DMS53 treated with DMSO at 0.1 percent for 48 hours (cell line): ENCODE measurements at regions not wholly inside any gene's neighbourhood (a gene's known extent, or its start where the extent isn't known, plus 50 kb on each side); places are given as distances from the start of the nearest gene placed in this dataset.
"Not testable (repeated sequence)": the region's sequence is repeated elsewhere in the genome, so short reads cannot be mapped to it uniquely, and the experiment has no call there.

Experiments
- DNase-seq: peaks from one replicate; lab custom pipeline; 2025; ENCODE audit not compliant: unreplicated experiment; lab: John Stamatoyannopoulos, UW

GRCh38 chr2:192969055-192969454, 774.3 kb upstream of the TMEFF2 start:
- no peak for DNase-seq

DNA sequence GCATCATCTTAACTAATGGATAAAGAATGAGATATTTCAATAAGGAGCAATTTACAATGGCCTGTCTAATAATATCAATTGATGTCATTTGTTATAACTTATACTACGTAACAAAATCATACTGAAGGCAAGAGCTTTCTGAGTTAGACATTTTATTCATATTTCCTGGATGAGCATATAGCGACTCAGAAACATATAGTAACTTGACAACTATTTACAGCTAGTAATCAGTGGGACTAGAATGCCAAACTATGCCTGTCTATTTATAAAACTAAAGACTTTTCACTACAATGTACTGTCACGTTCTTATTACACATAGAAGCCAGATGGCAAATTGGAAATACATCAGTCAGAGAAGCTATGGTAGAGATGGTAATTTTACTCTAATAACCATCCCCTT, 766.2 kb upstream of the TMEFF2 start:
- no peak for DNase-seq

DNA sequence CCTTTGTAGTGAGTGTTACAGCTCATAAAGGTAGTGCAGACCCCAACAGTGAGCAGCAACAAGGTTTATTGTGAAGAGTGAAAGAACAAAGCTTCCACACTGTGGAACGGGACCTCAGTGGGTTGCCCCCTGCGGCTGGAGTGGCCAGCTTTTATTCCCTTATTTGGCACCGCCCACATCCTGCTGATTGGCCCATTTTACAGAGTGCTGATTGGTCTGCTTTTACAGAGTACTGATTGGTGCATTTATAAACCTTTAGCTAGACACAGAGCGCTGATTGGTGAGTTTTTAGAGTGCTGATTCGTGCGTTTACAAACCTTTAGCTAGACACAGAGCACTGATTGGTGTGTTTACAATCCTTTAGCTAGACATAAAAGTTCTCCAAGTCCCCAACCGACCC, 763.9 kb upstream of the TMEFF2 start:
- DNase-seq: not testable (repeated sequence)

GRCh38 chr2:192957425-192957824, 762.7 kb upstream of the TMEFF2 start:
- no peak for DNase-seq

GRCh38 chr2:192953116-192953515, 758.4 kb upstream of the TMEFF2 start:
- no peak for DNase-seq

DNA sequence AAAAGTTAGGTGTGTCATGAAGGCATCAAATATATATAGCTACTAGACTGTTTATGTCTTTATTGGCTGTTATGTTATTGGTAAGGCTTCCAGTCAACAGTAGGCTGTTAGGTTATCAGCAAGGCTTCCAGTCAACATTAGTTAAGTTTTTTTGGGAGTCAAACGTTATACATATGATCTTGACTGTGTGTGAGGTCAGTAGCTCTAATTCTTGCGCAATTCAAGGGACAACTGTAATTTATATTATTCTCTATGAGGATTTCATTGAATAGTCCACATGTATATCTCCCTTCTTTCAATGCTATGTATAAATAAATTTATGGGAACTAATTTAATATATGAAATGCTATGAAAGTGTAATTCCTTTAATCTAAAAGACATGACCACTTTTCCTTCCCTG, 757.5 kb upstream of the TMEFF2 start:
- no peak for DNase-seq

GRCh38 chr2:192948316-192948715, 753.6 kb upstream of the TMEFF2 start:
- DNase-seq: no peak

DNA sequence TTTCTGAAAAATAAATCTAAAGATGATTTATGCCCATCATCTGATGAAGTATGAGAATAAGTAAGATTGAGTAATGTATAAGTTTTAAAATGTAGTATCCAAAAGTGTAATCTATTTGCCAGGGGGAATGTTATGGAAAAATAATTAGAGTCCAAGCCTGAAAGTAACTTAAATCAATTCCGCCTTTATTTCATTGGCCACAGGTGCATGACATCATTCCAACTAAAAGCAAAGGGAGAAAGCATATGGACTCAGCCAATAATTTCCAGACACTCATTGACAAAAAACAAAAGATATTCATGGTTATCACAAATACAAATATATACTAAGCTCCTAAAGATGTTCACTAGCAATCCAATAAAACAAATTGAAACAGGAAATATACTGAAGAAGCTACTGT, 752.6 kb upstream of the TMEFF2 start:
- DNase-seq: no peak

GRCh38 chr2:192940767-192941166, 746.0 kb upstream of the TMEFF2 start:
- DNase-seq: no peak

DNA sequence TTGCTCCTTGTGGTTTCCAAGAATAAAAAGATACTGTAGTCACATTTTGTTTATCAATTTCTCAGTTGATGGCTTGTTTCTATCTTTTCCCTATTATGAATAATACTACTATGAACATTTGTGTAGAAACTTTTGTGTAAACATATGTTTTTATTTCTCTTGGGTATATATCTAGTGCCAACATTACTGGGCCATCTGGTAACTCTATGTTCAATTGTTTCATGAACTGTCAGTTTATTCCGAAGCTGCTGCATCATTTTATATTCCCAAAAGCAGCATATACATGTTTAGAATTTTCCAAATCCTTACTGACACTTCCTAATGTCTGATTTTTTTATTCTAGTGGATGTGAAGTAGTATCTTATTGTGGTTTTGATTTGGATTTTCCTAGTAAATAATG, 737.6 kb upstream of the TMEFF2 start:
- DNase-seq: no peak

GRCh38 chr2:192921631-192922030, 726.9 kb upstream of the TMEFF2 start:
- DNase-seq: not testable (repeated sequence)

- DNase-seq: no peak
Observed at GRCh38 chr2:192901446-192901845, 706.7 kb upstream of the TMEFF2 start.

- no peak for DNase-seq
Observed at GRCh38 chr2:192899466-192899865, 704.7 kb upstream of the TMEFF2 start.

DNA sequence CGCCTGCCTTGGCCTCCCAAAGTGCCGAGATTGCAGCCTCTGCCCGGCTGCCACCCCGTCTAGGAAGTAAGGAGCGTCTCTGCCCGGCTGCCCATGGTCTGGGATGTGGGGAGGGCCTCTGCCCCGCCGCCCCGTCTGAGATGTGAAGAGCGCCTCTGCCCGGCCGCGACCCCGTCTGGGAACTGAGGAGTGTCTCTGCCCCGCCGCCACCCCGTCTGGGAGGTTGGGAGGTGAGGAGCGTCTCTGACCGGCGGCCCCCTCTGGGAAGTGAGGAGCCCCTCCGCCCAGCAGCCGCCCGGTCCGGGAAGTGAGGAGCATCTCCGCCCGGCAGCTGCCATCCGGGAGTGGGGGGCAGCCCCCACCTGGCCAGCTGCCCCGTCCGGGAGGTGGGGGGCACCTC, 699.2 kb upstream of the TMEFF2 start:
- DNase-seq: not testable (repeated sequence)

DNA sequence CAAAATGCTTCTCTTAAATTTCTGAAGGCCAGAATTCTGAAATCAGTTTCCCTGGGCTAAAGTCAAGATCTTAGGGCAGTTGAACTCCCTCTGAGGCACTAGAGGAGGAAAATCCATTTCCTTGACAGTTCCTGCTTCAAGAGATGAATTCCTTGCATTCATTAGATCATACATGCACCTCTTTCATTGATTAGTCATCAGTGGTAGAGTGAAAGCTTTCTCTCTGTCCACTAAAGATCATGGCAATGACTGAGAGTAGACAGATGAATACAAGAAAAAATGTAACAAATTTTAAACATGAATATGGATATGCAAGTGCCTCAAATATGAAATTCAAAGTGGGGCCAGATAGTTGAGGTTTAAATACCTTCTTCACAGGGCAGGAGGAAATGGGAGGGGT, 693.4 kb upstream of the TMEFF2 start:
- DNase-seq: no peak

DNA sequence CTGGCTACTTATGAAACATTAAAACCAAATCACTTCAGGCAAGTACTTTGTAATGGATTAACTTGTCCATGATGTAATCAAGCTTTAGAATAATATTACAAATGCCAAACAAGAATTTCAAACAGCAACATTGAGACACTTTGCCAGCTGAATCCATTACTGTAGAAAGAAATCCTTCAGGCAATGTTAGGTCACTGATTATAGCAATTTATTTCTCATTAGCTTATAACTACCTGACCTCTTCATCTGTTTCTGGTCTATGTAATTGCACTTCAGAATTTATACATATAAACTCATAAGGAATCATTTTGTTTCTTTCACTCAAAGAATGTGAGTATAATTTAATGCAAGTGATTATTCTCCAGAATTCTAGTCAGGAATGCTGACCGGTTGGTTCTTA, 692.6 kb upstream of the TMEFF2 start:
- no peak for DNase-seq

GRCh38 chr2:192886636-192887035, 691.9 kb upstream of the TMEFF2 start:
- DNase-seq: no peak

DNA sequence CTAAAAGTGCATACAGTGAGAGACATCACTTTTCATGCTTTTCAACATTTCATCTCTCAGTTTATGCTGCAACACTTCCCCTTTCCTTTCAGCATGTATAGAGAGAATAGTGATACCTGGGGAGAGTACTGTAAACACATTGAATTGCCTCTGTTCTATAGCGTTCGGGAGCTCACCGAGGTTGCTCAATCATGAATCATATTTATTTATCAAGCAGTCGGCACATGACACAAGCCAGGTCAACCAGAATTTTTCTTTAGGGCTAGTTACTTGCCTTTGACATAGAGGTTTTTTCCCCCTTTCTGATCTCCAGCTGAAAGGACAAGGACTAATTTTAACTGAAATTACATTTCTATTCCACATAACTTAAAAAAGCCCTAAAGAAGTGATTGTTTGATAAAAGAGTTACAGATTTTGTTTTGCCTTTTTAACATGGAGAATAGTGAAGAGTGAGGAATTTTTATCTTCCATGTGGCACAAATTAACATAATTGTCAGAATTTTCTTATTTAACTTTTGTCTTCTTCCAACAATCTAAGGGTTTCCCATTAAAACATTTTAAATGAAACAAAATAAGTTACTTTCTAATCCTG, 690.9 kb upstream of the TMEFF2 start:
- DNase-seq: peak; percentile 85

DNA sequence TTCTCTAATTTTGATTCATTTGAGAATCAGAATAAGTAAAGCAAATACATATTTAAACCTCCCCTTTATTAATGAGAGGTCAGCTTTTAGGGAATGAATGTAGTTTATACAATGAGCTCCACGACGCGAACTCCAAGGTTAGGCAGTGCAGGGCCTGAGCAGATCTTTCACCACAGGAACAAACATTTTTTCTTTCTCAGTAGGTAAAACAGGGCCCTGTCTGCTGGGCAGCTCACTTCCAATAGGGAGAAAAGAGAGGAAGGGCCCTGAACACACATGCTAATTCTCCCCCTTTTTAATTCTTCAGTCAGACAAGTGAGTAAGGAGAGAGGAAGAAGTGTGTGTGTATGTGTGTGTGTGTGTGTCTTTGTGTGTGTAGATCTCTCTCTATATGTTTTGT, 682.4 kb upstream of the TMEFF2 start:
- no peak for DNase-seq

GRCh38 chr2:192876698-192877097, 682.0 kb upstream of the TMEFF2 start:
- no peak for DNase-seq

GRCh38 chr2:192854706-192855105, 660.0 kb upstream of the TMEFF2 start:
- no peak for DNase-seq

- no peak for DNase-seq
Observed at GRCh38 chr2:192854031-192854430, 659.3 kb upstream of the TMEFF2 start.

DNA sequence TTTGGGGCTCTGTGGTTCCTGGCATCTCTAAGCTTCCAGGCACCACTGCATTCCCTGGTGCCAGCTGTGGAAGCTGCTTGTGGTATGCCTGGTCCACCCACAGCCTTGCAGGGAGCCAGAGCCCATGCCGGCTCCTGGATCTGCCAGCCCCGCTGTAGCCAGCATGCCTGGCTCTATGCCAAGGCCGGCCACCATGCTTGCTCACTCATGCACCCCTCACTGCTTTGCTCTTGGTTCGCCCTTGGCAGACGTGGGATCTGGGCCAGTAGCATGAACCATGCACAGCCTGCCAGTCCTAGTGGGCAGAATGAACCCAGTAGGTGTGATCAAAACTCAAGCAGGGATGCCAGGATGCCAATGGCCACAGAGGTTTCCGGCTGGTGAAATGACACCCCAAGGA, 634.2 kb upstream of the TMEFF2 start:
- DNase-seq: no peak

DNA sequence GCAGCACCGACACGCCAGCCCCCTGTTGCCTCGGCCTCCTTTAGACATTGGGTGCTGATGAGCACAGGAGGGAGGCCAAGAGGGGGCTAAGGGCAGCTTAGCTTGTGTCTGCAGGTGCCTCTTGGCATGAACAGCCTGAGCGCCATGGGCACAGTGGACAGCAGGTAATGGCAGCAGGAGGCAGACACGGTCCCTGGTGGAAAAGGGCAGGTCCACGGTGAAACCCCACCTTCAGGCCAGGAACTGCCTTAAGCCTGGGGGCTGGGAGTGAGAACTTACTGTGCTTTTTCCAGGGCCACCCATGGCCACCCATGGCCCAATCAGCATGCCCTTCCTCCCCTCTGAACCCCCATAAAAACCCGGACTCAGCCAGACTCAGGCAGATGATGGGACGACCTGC, 633.4 kb upstream of the TMEFF2 start:
- no peak for DNase-seq
